HepG2 (cell line): ENCODE measurements at regions not wholly inside any gene's neighbourhood (a gene's known extent, or its start where the extent isn't known, plus 50 kb on each side); places are given as distances from the start of the nearest gene placed in this dataset.

Experiments used
- ATAC-seq: fragments of 200-7000 bp; cut with Tn5 transposase; 3 replicates; pipeline ENCODE4 v1.9.1; 2020; ENCODE audit warnings: mild to moderate bottlenecking, moderate library complexity
- BruUV-seq: library from RNA; stranded (reverse); fragments of 400-500 nt; replicated peaks from 2 replicates; lab custom pipeline; 2021; lab: Mats Ljungman, UMichigan
- CTCF ChIA-PET: fragments of 300-600 bp; formaldehyde crosslinking; extraction: SDS; loops from one replicate; lab custom pipeline; 2021; ENCODE audit warnings: low total read pairs, inconsistent platforms, low intra/inter-chr PET ratio; lab: Yijun Ruan, JAX
- POLR2A ChIA-PET: fragments of 350-600 bp; sonication (Branson Sonifier 250); formaldehyde crosslinking; loops from one replicate; lab custom pipeline; 2020; ENCODE audit warnings: antibody characterized with exemption, inconsistent platforms; lab: Yijun Ruan, JAX
- DNase-seq: peaks from one replicate; pipeline ENCODE4 v3.0.0-alpha.2; 2015; ENCODE audit warnings: low spot score
- FAIRE-seq: peaks from 3 replicates; lab custom pipeline; 2011; peaks lifted over from hg19 to GRCh38; lab: Jason Lieb, UNC
- H2AFZ ChIP-seq: one replicate; pipeline ENCODE4 v1.6.1; 2011; ENCODE audit warnings: low read length, inconsistent platforms
- H3K27ac ChIP-seq: fragments of 300-600 bp; 3 replicates; pipeline ENCODE4 v1.8.0; 2011; ENCODE audit warnings: mixed run types, mild to moderate bottlenecking, mixed read lengths, low read length, inconsistent platforms; ENCODE audit not compliant: insufficient read depth; ENCODE audit errors: extremely low read length
- H3K27me3 ChIP-seq, 2 experiments: fragments of 200-600 bp in 1 of 2; 2 replicates in 1 of 2; 3 replicates in 1 of 2; pipeline versions ENCODE4 v1.6.0 to v1.8.0; 2011; ENCODE audit warnings: low read length in 2 of 2, mild to moderate bottlenecking in 2 of 2, moderate library complexity in 2 of 2, inconsistent platforms in 1 of 2; ENCODE audit not compliant: insufficient read depth in 2 of 2, control insufficient read depth in 1 of 2
- H3K36me3 ChIP-seq, 2 experiments: fragments of 200-600 bp in 1 of 2; replicated peaks in 1 of 2; 2 replicates in 1 of 2; 3 replicates in 1 of 2; pipeline versions ENCODE4 v1.5.1 to v1.8.0; 2011; ENCODE audit warnings: low read length in 2 of 2, inconsistent platforms in 1 of 2; ENCODE audit not compliant: insufficient read depth in 2 of 2, control insufficient read depth in 1 of 2
- H3K4me1 ChIP-seq: 2 replicates; pipeline ENCODE4 v1.5.1; 2012; ENCODE audit warnings: low read length, inconsistent platforms; ENCODE audit not compliant: insufficient read depth
- H3K4me2 ChIP-seq: 2 replicates; pipeline ENCODE4 v1.6.0; 2011; ENCODE audit warnings: low read depth, low read length, inconsistent platforms
- H3K4me3 ChIP-seq, 3 experiments: fragments of 200-600 bp in 1 of 3; sonication (generic), shearing (Covaris generic) in 1 of 3; replicated peaks in 1 of 3; 2 replicates each; pipeline ENCODE4 v1.5.1; 2011 to 2016; ENCODE audit warnings: low read length in 3 of 3, inconsistent platforms in 2 of 3, low read depth in 2 of 3, mild to moderate bottlenecking in 2 of 3, control low read depth in 1 of 3, mixed read lengths in 1 of 3; ENCODE audit not compliant: insufficient read depth in 1 of 3
- H3K79me2 ChIP-seq: one replicate; pipeline ENCODE4 v1.6.1; 2011; ENCODE audit warnings: low read length, inconsistent platforms; ENCODE audit not compliant: insufficient read depth
- H3K9ac ChIP-seq: 2 replicates; pipeline ENCODE4 v1.6.0; 2011; ENCODE audit warnings: mild to moderate bottlenecking, low read depth, low read length, inconsistent platforms; ENCODE audit not compliant: insufficient read depth
- H3K9me3 ChIP-seq: 2 replicates; pipeline ENCODE4 v1.5.1; 2012; ENCODE audit warnings: mild to moderate bottlenecking, low read length
- H4K20me1 ChIP-seq: 2 replicates; pipeline ENCODE4 v1.6.0; 2011; ENCODE audit warnings: inconsistent platforms, mild to moderate bottlenecking, low read length, moderate library complexity; ENCODE audit not compliant: insufficient read depth
- EEA1 ChIP-seq: sonication (generic); formaldehyde crosslinking; IDR thresholded peaks from 2 replicates; pipeline ENCODE4 v1.5.1; 2020; ENCODE audit warnings: mild to moderate bottlenecking, missing genetic modification reagents, borderline replicate concordance
- HNF4A ChIP-seq: sonication (generic); formaldehyde crosslinking; IDR thresholded peaks from 2 replicates; pipeline ENCODE4 v1.4.0; 2020; ENCODE audit warnings: missing genetic modification reagents
- MAFG ChIP-seq: sonication (generic); formaldehyde crosslinking; IDR thresholded peaks from 2 replicates; pipeline ENCODE4 v1.5.1; 2020; ENCODE audit warnings: mild to moderate bottlenecking, missing genetic modification reagents
- MED1 ChIP-seq: sonication (generic); formaldehyde crosslinking; IDR thresholded peaks from 2 replicates; pipeline ENCODE4 v1.4.0; 2020; ENCODE audit warnings: missing genetic modification reagents
- NRL ChIP-seq: sonication (generic); formaldehyde crosslinking; IDR thresholded peaks from 2 replicates; pipeline ENCODE4 v1.5.0; 2020; ENCODE audit warnings: missing genetic modification reagents, mild to moderate bottlenecking, moderate library complexity, borderline replicate concordance
- RXRA ChIP-seq: sonication (generic); formaldehyde crosslinking; IDR thresholded peaks from 2 replicates; pipeline ENCODE4 v1.5.1; 2020; ENCODE audit warnings: missing genetic modification reagents
- SMARCE1 ChIP-seq: fragments of 450-650 bp; IDR thresholded peaks from 2 replicates; pipeline ENCODE4 v1.6.1; 2017; ENCODE audit warnings: borderline replicate concordance
- SRSF9 ChIP-seq: fragments of 200-400 bp; formaldehyde crosslinking; IDR thresholded peaks from 2 replicates; pipeline ENCODE4 v1.6.1; 2018; ENCODE audit warnings: borderline replicate concordance, mild to moderate bottlenecking, low read depth, low read length; ENCODE audit not compliant: insufficient read depth, poor library complexity, severe bottlenecking
- ZBTB49 ChIP-seq: sonication (generic); formaldehyde crosslinking; IDR thresholded peaks from 2 replicates; pipeline ENCODE4 v1.4.0; 2020; ENCODE audit warnings: missing genetic modification reagents, borderline replicate concordance
- ZFAT ChIP-seq: sonication (generic); formaldehyde crosslinking; conservative IDR thresholded peaks from 2 replicates; pipeline ENCODE4 v1.8.1; 2023; ENCODE audit warnings: missing genetic modification reagents, inconsistent platforms
- ZNF34 ChIP-seq: sonication (generic); formaldehyde crosslinking; IDR thresholded peaks from 2 replicates; pipeline ENCODE4 v1.4.0; 2020; ENCODE audit warnings: mild to moderate bottlenecking, missing genetic modification reagents, borderline replicate concordance
- ZNF432 ChIP-seq: sonication (generic); formaldehyde crosslinking; IDR thresholded peaks from 2 replicates; pipeline ENCODE4 v1.5.0; 2020; ENCODE audit warnings: missing genetic modification reagents, mild to moderate bottlenecking, borderline replicate concordance
- ZNF501 ChIP-seq: sonication (generic); formaldehyde crosslinking; IDR thresholded peaks from 2 replicates; pipeline ENCODE4 v1.5.1; 2020; ENCODE audit warnings: mild to moderate bottlenecking, moderate library complexity, missing genetic modification reagents
- ZNF773 ChIP-seq: sonication (generic); formaldehyde crosslinking; IDR thresholded peaks from 2 replicates; pipeline ENCODE4 v1.4.0; 2020; ENCODE audit warnings: missing genetic modification reagents, borderline replicate concordance
- ZNF777 ChIP-seq: sonication (generic); formaldehyde crosslinking; IDR thresholded peaks from 2 replicates; pipeline ENCODE4 v1.4.0; 2020; ENCODE audit warnings: missing genetic modification reagents
- ZSCAN25 ChIP-seq: sonication (generic); formaldehyde crosslinking; IDR thresholded peaks from 2 replicates; pipeline ENCODE4 v1.8.0; 2022; ENCODE audit warnings: mild to moderate bottlenecking, missing genetic modification reagents
- WGBS: methylation state at CpG from one replicate; pipeline ENCODE4 v1.1.6; 2017; ENCODE audit warnings: low lambda C conversion rate; 5-methylcytosine and 5-hydroxymethylcytosine counted together
- in situ Hi-C: cut with HindIII; loops from 2 replicates; pipeline ENCODE4 v1.10.0; 2017; ENCODE audit warnings: low pct_unique_long_range_greater_than_20kb; ENCODE audit not compliant: extremely low pct_ligation_motif_present
- intact Hi-C: fragments of 100-400 bp; cut with micrococcal nuclease; formaldehyde crosslinking; loops from one replicate; pipeline ENCODE4 v1.10.0; 2022; ENCODE audit not compliant: unreplicated experiment
- TF ChIP-seq, protein P1 (sequence below): sonication (generic); formaldehyde crosslinking; IDR thresholded peaks from 2 replicates; pipeline ENCODE4 v1.8.0; 2022; ENCODE audit warnings: mild to moderate bottlenecking, missing genetic modification reagents, moderate library complexity
- TF ChIP-seq, protein P2 (sequence below): sonication (generic); formaldehyde crosslinking; IDR thresholded peaks from 2 replicates; pipeline ENCODE4 v1.8.1; 2023; ENCODE audit warnings: mild to moderate bottlenecking, missing genetic modification reagents, borderline replicate concordance
- TF ChIP-seq, protein P3 (sequence below): sonication (generic); formaldehyde crosslinking; IDR thresholded peaks from 2 replicates; pipeline ENCODE4 v1.4.0; 2020; ENCODE audit warnings: mild to moderate bottlenecking, missing genetic modification reagents, borderline replicate concordance

GRCh38 chr18:43703050-43703449 is 425.8 kb upstream of the SYT4 start:
- no TSS peak for BruUV-seq
- Histone ChIP-seq H2AFZ (no peak overlapping the region), H3K9ac (no peak overlapping the region), H3K36me3 (no peaks in the 10 kb centered on the region), H3K4me3 (no peak overlapping the region), H3K79me2 (no peaks in the 10 kb centered on the region), H3K27ac (no peak overlapping the region), H3K4me2 (no peak overlapping the region), H3K9me3 (peaks cover 78% of the 10 kb centered on the region), H3K4me1 (no peaks in the 10 kb centered on the region), H4K20me1 (no peaks in the 10 kb centered on the region), H3K27me3 (no peaks in the 10 kb centered on the region)
- DNase-seq (no peak), FAIRE-seq (no peak), ATAC-seq (no peak)
- in situ Hi-C loops (no loop called here), intact Hi-C loops (no loop called here)
- TF ChIP-seq ZNF773 (no peak), ZSCAN25 (CRISPR knock-in tag) (no peak), ZFAT (CRISPR knock-in tag) (no peak), ZNF501 (CRISPR knock-in tag) (no peak), SRSF9 (no peak), MED1 (CRISPR knock-in tag) (no peak), EEA1 (CRISPR knock-in tag) (no peak), NRL (CRISPR knock-in tag) (no peak), ZNF34 (CRISPR knock-in tag) (no peak), RXRA (no peak), MAFG (CRISPR knock-in tag) (no peak), ZBTB49 (CRISPR knock-in tag) (no peak), ZNF432 (CRISPR knock-in tag) (no peak), HNF4A (CRISPR knock-in tag) (no peak), SMARCE1 (no peak), ZNF777 (CRISPR knock-in tag) (no peak)
- TF ChIP-seq, protein P1, sequence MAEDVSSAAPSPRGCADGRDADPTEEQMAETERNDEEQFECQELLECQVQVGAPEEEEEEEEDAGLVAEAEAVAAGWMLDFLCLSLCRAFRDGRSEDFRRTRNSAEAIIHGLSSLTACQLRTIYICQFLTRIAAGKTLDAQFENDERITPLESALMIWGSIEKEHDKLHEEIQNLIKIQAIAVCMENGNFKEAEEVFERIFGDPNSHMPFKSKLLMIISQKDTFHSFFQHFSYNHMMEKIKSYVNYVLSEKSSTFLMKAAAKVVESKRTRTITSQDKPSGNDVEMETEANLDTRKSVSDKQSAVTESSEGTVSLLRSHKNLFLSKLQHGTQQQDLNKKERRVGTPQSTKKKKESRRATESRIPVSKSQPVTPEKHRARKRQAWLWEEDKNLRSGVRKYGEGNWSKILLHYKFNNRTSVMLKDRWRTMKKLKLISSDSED (CRISPR knock-in tag), result no peak
- TF ChIP-seq, protein P2, sequence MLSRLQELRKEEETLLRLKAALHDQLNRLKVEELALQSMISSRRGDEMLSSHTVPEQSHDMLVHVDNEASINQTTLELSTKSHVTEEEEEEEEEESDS (CRISPR knock-in tag), result no peak
- TF ChIP-seq, protein P3, sequence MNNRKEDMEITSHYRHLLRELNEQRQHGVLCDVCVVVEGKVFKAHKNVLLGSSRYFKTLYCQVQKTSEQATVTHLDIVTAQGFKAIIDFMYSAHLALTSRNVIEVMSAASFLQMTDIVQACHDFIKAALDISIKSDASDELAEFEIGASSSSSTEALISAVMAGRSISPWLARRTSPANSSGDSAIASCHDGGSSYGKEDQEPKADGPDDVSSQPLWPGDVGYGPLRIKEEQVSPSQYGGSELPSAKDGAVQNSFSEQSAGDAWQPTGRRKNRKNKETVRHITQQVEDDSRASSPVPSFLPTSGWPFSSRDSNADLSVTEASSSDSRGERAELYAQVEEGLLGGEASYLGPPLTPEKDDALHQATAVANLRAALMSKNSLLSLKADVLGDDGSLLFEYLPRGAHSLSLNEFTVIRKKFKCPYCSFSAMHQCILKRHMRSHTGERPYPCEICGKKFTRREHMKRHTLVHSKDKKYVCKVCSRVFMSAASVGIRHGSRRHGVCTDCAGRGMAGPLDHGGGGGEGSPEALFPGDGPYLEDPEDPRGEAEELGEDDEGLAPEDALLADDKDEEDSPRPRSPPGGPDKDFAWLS (CRISPR knock-in tag), result no peak
- CTCF ChIA-PET, result no interaction called here
- POLR2A ChIA-PET, result no interaction called here
- WGBS, result 1% methylated on average over 2 of the region's 2 CpGs
